ENCODE measurements at regions not wholly inside any gene's neighbourhood (a gene's known extent, or its start where the extent isn't known, plus 50 kb on each side); places are given as distances from the start of the nearest gene placed in this dataset.

DNA sequence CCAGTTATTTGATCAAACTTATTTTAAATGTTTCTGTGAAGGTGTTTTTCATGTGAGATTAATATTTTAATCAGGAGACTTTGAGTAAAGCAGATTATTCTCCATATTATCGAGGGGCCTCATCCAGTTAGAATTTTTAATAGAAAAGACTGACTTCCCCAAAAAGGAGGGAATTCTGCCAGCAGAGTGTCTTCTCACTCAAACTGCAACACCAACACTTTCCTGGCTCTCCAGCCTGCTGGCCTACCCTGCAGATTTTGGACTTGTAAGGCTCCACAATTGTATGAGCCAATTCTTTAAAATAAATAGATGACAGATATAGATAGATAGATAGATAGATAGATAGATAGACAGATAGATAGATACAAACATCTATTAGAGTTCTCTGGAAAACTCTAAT lies 155.7 kb downstream of the SEC23A start:
- TF ChIP-seq, protein P1, sequence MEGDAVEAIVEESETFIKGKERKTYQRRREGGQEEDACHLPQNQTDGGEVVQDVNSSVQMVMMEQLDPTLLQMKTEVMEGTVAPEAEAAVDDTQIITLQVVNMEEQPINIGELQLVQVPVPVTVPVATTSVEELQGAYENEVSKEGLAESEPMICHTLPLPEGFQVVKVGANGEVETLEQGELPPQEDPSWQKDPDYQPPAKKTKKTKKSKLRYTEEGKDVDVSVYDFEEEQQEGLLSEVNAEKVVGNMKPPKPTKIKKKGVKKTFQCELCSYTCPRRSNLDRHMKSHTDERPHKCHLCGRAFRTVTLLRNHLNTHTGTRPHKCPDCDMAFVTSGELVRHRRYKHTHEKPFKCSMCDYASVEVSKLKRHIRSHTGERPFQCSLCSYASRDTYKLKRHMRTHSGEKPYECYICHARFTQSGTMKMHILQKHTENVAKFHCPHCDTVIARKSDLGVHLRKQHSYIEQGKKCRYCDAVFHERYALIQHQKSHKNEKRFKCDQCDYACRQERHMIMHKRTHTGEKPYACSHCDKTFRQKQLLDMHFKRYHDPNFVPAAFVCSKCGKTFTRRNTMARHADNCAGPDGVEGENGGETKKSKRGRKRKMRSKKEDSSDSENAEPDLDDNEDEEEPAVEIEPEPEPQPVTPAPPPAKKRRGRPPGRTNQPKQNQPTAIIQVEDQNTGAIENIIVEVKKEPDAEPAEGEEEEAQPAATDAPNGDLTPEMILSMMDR (IDR thresholded peaks at IDR 0.05): no peak
- no peak for TF ChIP-seq EZH2 (IDR thresholded peaks at IDR 0.05)

Measured in neural progenitor cell (in vitro differentiated cells).